HK-2 (cell line): ENCODE measurements at regions not wholly inside any gene's neighbourhood (a gene's known extent, or its start where the extent isn't known, plus 50 kb on each side); places are given as distances from the start of the nearest gene placed in this dataset.
"Not testable (repeated sequence)": the region's sequence is repeated elsewhere in the genome, so short reads cannot be mapped to it uniquely, and the experiment has no call there.

Experiments used
- DNase-seq: peaks from one replicate; pipeline ENCODE4 v3.0.0-alpha.2; 2018; ENCODE audit not compliant: unreplicated experiment

DNA sequence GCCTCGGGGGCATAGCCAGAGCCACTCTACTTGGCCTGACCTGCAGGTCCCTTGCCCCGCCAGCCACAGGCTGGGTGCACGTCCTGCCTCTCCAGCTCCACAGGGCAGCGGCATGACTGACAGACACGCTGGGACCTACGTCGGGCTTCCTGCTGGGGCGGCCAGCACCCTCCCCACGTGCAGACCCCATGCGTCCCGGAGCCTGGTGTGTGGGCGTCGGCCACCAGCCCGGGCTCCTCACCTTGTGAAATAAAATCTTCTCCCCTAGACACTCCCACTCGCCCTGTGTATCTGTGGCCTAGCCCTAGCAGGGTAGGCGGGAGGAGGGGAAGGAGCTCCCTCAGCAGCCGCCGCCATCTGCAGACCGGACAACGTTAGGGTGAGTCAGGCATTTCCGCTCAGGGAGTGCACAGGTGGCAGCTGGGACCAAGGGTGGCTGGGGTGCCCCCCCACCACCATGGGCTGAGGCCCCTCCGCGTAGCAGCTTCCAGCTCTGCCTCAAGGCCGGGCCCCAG, 119.5 kb downstream of the IGLL1 start:
- not testable (repeated sequence) for DNase-seq

- DNase-seq = not testable (repeated sequence)
These were observed 120.2 kb downstream of the IGLL1 start for GRCh38 chr22:23459645-23460516.

DNA sequence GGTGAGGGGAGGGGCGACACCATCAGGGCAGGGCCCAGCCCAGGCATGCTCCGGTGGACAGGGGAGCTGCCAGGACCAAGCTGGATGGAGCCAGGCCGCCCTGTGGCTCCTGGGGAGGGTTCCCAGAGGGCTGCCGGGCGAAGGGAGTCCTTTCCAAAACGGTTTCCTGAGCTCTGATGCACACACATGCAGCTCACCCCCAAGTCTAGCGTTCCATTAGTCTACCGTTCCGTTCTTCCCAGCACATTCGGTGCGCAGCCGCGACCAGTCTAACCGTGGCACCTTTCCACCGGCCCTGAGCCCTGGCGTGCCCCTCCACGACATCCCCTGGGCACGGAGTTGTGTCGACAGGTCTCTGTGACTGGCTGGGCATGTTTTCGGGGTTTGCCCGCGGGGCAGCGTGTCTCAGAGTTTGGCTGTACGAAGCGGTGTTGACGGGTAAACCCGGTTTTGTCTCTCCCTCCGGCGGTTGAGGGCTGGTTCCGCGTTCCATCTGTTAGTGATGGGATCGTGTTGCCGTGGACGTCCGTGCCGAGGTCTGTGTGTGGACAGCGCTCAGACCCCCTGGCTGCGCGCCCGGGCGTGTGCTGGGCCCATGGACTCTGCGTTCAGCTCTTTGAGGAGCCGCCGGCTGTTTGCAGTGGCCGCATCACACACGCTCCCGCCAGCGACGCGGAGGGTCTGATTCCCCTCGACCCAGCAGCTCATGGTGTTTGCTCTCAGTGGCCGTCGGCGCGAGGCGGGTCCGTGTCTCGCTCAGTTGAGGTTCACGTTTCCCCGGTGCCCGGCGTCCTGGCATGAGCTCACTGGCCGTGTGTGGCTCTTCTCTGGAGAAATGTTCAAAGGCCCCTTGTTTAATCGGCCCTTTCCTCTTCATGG, 121.2 kb downstream of the IGLL1 start:
- DNase-seq = no peak

- no peak for DNase-seq
These were observed 122.6 kb downstream of the IGLL1 start for GRCh38 chr22:23457380-23457985.

GRCh38 chr22:23456666-23457379, 123.3 kb downstream of the IGLL1 start:
- not testable (repeated sequence) for DNase-seq

DNA sequence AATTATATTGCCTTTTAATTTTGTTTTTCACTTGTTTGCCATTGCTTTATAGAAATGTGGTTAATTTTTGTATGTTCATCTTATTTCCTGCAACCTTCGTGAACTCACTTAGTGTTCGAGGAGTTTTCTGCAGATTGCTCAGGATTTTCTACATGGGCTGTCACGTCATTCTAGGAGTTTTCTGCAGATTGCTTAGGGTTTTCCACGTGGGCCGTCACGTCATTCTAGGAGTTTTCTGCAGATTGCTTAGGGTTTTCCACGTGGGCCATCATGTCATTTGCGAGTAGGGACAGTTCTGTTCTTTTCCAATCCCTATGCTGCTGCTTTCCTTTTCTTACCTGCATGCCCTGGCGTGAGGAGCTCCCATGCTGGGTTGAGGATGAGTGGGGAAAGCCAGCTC, 125.7 kb downstream of the IGLL1 start:
- not testable (repeated sequence) for DNase-seq

DNA sequence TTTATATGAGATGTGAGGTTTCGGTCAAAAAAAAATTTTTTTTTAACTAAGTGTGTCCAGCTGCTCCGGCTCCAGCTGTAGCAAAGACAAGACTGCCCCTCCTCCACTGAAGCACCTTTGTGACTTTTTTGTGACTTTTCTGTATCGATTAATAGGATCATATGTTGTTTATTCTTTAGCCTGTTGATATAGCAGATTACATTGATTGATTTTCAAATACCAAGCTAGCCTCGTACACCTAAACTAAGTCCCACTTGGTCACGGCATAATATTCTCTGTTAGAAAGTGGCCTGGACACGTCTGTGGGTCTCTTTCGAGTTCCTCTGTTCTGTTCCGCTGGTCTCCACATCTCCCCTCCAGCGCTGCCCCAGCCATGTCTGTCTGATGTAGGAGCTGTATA, 126.8 kb downstream of the IGLL1 start:
- no peak for DNase-seq

GRCh38 chr22:23452231-23453010, 127.7 kb downstream of the IGLL1 start:
- DNase-seq = no peak

- DNase-seq = not testable (repeated sequence)
These were observed 128.4 kb downstream of the IGLL1 start for GRCh38 chr22:23451452-23452230.

GRCh38 chr22:23450821-23451220, 129.3 kb downstream of the IGLL1 start:
- DNase-seq = not testable (repeated sequence)

- no peak for DNase-seq
These were observed 129.7 kb downstream of the IGLL1 start for GRCh38 chr22:23450434-23450795.

- not testable (repeated sequence) for DNase-seq
These were observed 130.2 kb downstream of the IGLL1 start for GRCh38 chr22:23449748-23450433.

DNA sequence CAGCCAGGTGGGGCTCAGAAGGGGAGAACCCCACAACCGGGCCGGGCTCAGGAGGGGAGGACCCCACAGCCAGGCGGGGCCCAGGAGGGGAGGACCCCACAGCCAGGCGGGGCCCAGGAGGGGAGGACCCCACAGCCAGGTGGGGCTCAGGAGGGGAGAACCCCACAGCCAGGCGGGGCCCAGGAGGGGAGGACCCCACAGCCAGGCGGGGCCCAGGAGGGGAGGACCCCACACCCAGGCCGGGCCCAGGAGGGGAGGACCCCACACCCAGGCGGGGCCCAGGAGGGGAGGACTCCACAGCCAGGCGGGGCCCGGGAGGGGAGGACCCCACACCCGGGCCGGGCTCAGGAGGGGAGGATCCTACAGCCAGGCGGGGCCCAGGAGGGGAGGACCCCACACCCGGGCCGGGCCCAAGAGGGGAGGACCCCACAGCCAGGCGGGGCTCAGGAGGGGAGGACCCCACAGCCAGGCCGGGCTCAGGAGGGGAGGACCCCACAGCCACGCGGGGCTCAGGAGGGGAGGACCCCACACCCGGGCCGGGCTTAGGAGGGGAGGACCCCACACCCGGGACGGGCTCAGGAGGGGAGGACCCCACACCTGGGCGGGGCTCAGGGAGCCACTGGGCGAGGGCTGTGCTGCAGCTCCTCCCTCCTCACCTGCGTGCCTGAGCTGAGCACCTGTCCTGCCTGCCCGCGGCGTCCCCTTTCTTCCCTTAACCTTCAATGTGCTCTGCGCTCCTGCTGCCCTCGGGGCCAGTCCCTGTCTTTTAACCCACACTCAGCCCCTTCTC, 131.4 kb downstream of the IGLL1 start:
- not testable (repeated sequence) for DNase-seq

DNA sequence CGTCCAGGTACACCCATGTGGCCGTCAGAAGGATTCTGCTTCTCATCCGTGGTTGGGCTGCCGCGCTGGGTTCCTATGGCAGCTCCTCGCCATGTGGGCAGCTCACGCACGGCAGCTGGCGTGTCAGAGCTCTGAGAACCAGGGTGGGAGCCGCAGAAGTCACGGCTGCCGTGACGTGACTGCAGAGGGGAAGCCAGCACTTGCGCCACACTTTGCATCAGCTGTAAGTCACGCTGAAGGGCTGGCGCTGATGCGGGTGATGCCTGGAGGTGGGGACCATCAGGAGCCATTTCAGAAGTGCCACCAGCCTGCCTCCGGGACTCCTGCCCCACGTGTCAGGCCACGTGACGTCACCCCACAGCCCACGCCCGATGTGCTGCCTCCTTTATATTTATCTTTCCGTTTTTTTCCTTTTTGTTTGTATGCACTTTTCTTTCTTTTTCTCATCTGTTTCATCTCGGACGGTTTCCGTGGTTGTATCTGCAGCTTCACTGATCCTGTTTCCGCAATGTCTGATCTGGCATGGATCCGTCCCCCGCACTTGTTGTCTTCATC, 133.2 kb downstream of the IGLL1 start:
- no peak for DNase-seq

- DNase-seq = not testable (repeated sequence)
These were observed 133.9 kb downstream of the IGLL1 start for GRCh38 chr22:23446194-23446593.

DNA sequence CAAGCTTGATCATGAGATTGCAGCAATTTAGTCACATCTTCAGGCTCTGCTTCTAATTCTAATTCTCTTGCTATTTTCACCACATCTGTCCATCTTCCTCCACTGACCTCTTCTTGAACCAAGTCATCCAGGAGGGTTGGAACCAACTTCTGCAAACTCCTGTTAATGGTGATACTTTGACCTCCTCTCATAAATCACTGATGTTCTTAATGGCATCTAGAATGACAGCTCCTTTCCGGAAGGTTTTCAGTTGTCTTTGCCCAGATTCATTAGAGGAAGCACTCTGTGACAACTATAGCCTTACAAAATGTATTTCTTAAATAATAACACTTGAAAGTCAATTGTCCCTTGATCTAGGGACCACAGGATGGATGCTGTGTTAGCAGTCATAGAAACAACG, 136.2 kb downstream of the IGLL1 start:
- DNase-seq = not testable (repeated sequence)

DNA sequence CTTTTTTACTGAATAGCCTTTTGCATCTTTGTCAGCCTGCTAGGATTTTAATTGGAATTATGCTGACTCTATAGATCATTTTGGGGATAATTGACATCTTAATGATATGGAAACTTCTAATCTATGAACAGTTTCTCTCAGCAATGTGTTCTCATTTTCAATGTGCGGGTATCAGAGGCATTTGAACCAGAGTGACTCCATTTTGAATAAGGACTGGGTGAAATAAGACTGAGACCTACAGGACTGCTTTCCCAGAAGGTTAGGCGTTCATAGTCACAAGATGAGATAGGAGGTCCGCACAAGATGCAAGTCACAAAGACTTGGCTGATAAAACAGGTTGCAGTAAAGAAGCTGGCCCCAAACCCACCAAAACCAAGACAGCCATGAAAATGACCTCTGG, 140.5 kb downstream of the IGLL1 start:
- DNase-seq = not testable (repeated sequence)

GRCh38 chr22:23438216-23438615, 141.9 kb downstream of the IGLL1 start:
- DNase-seq = no peak
